HG02884 (cell line): ENCODE measurements at regions not wholly inside any gene's neighbourhood (a gene's known extent, or its start where the extent isn't known, plus 50 kb on each side); places are given as distances from the start of the nearest gene placed in this dataset.

Experiments used
- ATAC-seq: cut with Tn5 transposase; IDR thresholded peaks from one replicate; pipeline ENCODE4 v1.9.1; 2021; ENCODE audit warnings: mild to moderate bottlenecking, moderate library complexity; ENCODE audit not compliant: unreplicated experiment

GRCh38 chr3:43865887-43866528 is 175.3 kb downstream of the ABHD5 start:
- ATAC-seq: no peak

- ATAC-seq: no peak
Observed at GRCh38 chr3:43866529-43867353, 176.0 kb downstream of the ABHD5 start.

GRCh38 chr3:43867436-43868072 is 176.8 kb downstream of the ABHD5 start:
- no peak for ATAC-seq

GRCh38 chr3:43869491-43869890 is 178.8 kb downstream of the ABHD5 start:
- no peak for ATAC-seq

- ATAC-seq: no peak
Observed at GRCh38 chr3:43870120-43870519, 179.4 kb downstream of the ABHD5 start.

GRCh38 chr3:43870844-43871626 is 180.3 kb downstream of the ABHD5 start:
- no peak for ATAC-seq

GRCh38 chr3:43871627-43872245 is 181.0 kb downstream of the ABHD5 start:
- ATAC-seq: no peak

- no peak for ATAC-seq
Observed at GRCh38 chr3:43872301-43872700, 181.6 kb downstream of the ABHD5 start.

GRCh38 chr3:43872901-43873300 is 182.2 kb downstream of the ABHD5 start:
- no peak for ATAC-seq

GRCh38 chr3:43873723-43874122 is 183.0 kb downstream of the ABHD5 start:
- ATAC-seq: no peak

- ATAC-seq: no peak
Observed at GRCh38 chr3:43874290-43874689, 183.6 kb downstream of the ABHD5 start.

GRCh38 chr3:43874731-43875130 is 184.0 kb downstream of the ABHD5 start:
- no peak for ATAC-seq

- ATAC-seq: no peak
Observed at GRCh38 chr3:43876648-43877047, 185.9 kb downstream of the ABHD5 start.

GRCh38 chr3:43879166-43879565 is 188.4 kb downstream of the ABHD5 start:
- ATAC-seq: no peak

- ATAC-seq: no peak
Observed at GRCh38 chr3:43882976-43883680, 192.4 kb downstream of the ABHD5 start.

- no peak for ATAC-seq
Observed at GRCh38 chr3:43883729-43884396, 193.1 kb downstream of the ABHD5 start.

- no peak for ATAC-seq
Observed at GRCh38 chr3:43884581-43884980, 193.8 kb downstream of the ABHD5 start.

GRCh38 chr3:43885908-43886618 is 195.3 kb downstream of the ABHD5 start:
- ATAC-seq: no peak

- no peak for ATAC-seq
Observed at GRCh38 chr3:43892061-43892460, 201.3 kb downstream of the ABHD5 start.
